A673 (cell line): ENCODE measurements at regions not wholly inside any gene's neighbourhood (a gene's known extent, or its start where the extent isn't known, plus 50 kb on each side); places are given as distances from the start of the nearest gene placed in this dataset.

Experiments used
- BruUV-seq: library from RNA; stranded (reverse); fragments of 400-500 nt; replicated peaks from 2 replicates; lab custom pipeline; 2021; lab: Mats Ljungman, UMichigan
- CTCF ChIA-PET: fragments of 300-600 bp; sonication (Branson Sonifier 250); formaldehyde crosslinking; loops from one replicate; lab custom pipeline; 2022; ENCODE audit warnings: antibody characterized with exemption; lab: Charles Lee
- POLR2A ChIA-PET: fragments of 300-600 bp; sonication (Branson Sonifier 250); formaldehyde crosslinking; loops from one replicate; lab custom pipeline; 2022; ENCODE audit warnings: antibody characterized with exemption; ENCODE audit not compliant: low non-redundant PET; lab: Charles Lee
- DNase-seq: peaks from one replicate; pipeline ENCODE4 v3.0.0-alpha.2; 2015; ENCODE audit warnings: low spot score
- H3K27ac ChIP-seq: fragments of 200-600 bp; sonication (generic); 2 replicates; pipeline ENCODE4 v1.5.1; 2016; ENCODE audit warnings: mixed run types, low read depth, mild to moderate bottlenecking, mixed read lengths, antibody characterized with exemption, low read length; ENCODE audit not compliant: poor library complexity, severe bottlenecking
- H3K27me3 ChIP-seq: fragments of 200-600 bp; sonication (generic); replicated peaks from 2 replicates; pipeline ENCODE4 v1.6.1; 2017; ENCODE audit warnings: mixed run types, low read depth, mild to moderate bottlenecking, mixed read lengths, antibody characterized with exemption, low read length; ENCODE audit not compliant: insufficient read depth, poor library complexity
- H3K36me3 ChIP-seq: fragments of 200-600 bp; sonication (generic); 2 replicates; pipeline ENCODE4 v1.6.1; 2016; ENCODE audit warnings: mixed run types, mild to moderate bottlenecking, mixed read lengths, antibody characterized with exemption, low read length; ENCODE audit not compliant: insufficient read depth, poor library complexity, severe bottlenecking
- H3K4me1 ChIP-seq: fragments of 200-600 bp; sonication (generic); 2 replicates; pipeline ENCODE4 v1.6.1; 2017; ENCODE audit warnings: mixed run types, mild to moderate bottlenecking, mixed read lengths, antibody characterized with exemption, low read length; ENCODE audit not compliant: insufficient read depth, poor library complexity, severe bottlenecking
- H3K4me3 ChIP-seq: fragments of 200-600 bp; sonication (generic); 2 replicates; pipeline ENCODE4 v1.5.1; 2016; ENCODE audit warnings: low read depth, mixed run types, mild to moderate bottlenecking, mixed read lengths, low read length; ENCODE audit not compliant: poor library complexity, severe bottlenecking
- H3K9me3 ChIP-seq: fragments of 200-600 bp; sonication (generic); 2 replicates; pipeline ENCODE4 v1.6.1; 2016; ENCODE audit warnings: mixed run types, low read depth, mild to moderate bottlenecking, mixed read lengths, antibody characterized with exemption, low read length; ENCODE audit not compliant: poor library complexity, severe bottlenecking
- CTCF ChIP-seq: fragments of 300-800, 200-600 bp; sonication (generic); conservative IDR thresholded peaks from 2 replicates; pipeline ENCODE4 v1.5.1; 2017; ENCODE audit warnings: low read depth, mild to moderate bottlenecking, antibody characterized with exemption, low read length, moderate library complexity, mixed read lengths
- EZH2 ChIP-seq: fragments of 200-600 bp; sonication (generic); IDR thresholded peaks from 2 replicates; pipeline ENCODE4 v1.6.1; 2017; ENCODE audit warnings: borderline replicate concordance, low read depth, mild to moderate bottlenecking, mixed read lengths, antibody characterized with exemption, low read length; ENCODE audit not compliant: poor library complexity, severe bottlenecking
- intact Hi-C: fragments of 100-400 bp; cut with micrococcal nuclease; formaldehyde crosslinking; loops from one replicate; pipeline ENCODE4 v1.10.0; 2022; ENCODE audit not compliant: unreplicated experiment

GRCh38 chr2:12347066-12347493 lies 369.7 kb upstream of the TRIB2 start:
- H3K27ac ChIP-seq, result no peak overlapping the region
- H3K4me1 ChIP-seq, result no peaks in the 10 kb centered on the region
- TF ChIP-seq CTCF (no peak), EZH2 (no peak)
- intact Hi-C loops, result no loop called here
- H3K9me3 ChIP-seq, result no peaks in the 10 kb centered on the region
- H3K4me3 ChIP-seq, result no peak overlapping the region
- no peaks in the 10 kb centered on the region for H3K27me3 ChIP-seq
- no peak for DNase-seq
- ChIA-PET CTCF (no interaction called here), POLR2A (no interaction called here)
- BruUV-seq, result no TSS peak
- H3K36me3 ChIP-seq, result no peaks in the 10 kb centered on the region

GRCh38 chr2:12348216-12348615 lies 368.5 kb upstream of the TRIB2 start:
- no peak for TF ChIP-seq EZH2
- no peak for TF ChIP-seq CTCF
- H3K4me3 ChIP-seq, result no peak overlapping the region
- H3K27me3 ChIP-seq, result no peaks in the 10 kb centered on the region
- BruUV-seq, result no TSS peak
- H3K4me1 ChIP-seq, result no peaks in the 10 kb centered on the region
- DNase-seq, result no peak
- no peak overlapping the region for H3K27ac ChIP-seq
- CTCF ChIA-PET, result no interaction called here
- no peaks in the 10 kb centered on the region for H3K9me3 ChIP-seq
- no peaks in the 10 kb centered on the region for H3K36me3 ChIP-seq
- POLR2A ChIA-PET, result no interaction called here
- intact Hi-C loops, result no loop called here

- intact Hi-C loops, result no loop called here
- TF ChIP-seq CTCF, result no peak
- Histone ChIP-seq H3K27me3 (no peaks in the 10 kb centered on the region), H3K27ac (no peak overlapping the region), H3K36me3 (no peaks in the 10 kb centered on the region), H3K4me1 (no peaks in the 10 kb centered on the region), H3K9me3 (no peaks in the 10 kb centered on the region), H3K4me3 (no peak overlapping the region)
- BruUV-seq, result no TSS peak
- ChIA-PET CTCF (no interaction called here), POLR2A (no interaction called here)
- no peak for DNase-seq
These were observed 365.9 kb upstream of the TRIB2 start for GRCh38 chr2:12350821-12351220.
